GM21367 (cell line): ENCODE measurements at regions not wholly inside any gene's neighbourhood (a gene's known extent, or its start where the extent isn't known, plus 50 kb on each side); places are given as distances from the start of the nearest gene placed in this dataset.

Experiments
- ATAC-seq: cut with Tn5 transposase; IDR thresholded peaks from one replicate; pipeline ENCODE4 v1.9.1; 2021; ENCODE audit not compliant: unreplicated experiment

DNA sequence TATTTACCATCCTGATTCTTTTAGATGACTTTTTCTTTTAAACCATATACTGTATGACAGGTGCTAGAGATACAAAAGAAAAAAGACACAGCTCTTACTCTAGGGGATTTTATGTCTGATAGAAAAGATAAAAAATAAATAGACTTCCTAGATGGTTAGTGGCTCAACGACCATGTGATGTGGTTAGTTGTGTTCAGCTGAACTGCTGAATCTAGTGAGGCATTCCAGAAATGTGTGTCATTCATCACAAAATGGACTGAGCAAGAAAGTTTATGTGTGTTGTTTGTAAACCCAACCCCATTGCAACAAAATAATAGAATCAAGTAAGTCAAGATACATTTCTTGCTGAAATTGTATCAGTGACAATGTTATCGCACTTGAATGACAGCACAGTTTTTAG is 205.8 kb upstream of the LYPLAL1 start:
- ATAC-seq, result no peak

- ATAC-seq, result no peak
These were observed 204.7 kb upstream of the LYPLAL1 start for GRCh38 chr1:218969006-218969405.

DNA sequence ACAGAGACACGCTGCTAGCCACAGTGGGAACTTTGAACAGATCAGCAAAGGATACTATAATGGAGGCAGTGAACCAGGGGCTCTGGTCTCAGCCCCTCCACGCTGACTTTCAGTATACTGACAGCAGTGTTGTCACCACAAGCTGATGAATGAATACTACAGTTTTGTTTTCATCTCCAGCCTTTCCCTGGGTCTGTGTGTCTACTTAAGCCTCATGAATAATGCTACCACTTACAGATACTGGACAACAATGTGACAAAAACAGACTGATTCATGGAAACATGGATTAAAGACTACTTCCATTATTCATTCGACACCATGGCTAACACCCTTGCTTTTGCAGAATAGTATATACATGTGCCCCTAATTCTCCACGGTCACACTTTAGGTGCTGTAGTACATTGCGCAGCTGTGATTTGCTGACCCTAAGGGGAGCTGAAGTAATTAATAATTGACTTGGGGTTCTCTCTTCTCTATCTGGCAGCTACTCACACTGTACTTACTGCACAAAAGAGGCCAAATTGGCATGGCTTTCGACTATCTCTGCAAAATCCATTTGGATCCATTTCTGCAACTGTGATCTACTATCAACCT is 203.2 kb upstream of the LYPLAL1 start:
- ATAC-seq, result no peak

DNA sequence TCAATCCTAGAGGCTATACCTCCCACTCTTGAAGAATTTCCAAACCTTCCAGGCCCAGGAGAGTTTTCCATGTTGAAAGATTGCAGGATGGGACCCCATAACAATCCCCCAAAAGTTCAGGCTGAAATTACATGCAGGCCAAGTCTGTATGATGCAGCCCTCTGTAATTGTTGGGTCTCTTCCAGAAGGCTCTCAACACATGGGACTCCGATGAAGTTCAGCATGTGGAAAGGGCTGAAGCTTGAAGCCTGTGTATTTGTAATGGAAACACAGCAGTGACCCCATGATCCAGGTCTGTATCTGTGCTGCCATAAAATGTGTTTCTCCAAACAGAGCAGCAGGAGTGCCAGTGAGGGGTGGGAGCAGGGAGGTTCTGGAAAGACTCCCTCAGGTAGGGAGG is 202.5 kb upstream of the LYPLAL1 start:
- ATAC-seq, result no peak

DNA sequence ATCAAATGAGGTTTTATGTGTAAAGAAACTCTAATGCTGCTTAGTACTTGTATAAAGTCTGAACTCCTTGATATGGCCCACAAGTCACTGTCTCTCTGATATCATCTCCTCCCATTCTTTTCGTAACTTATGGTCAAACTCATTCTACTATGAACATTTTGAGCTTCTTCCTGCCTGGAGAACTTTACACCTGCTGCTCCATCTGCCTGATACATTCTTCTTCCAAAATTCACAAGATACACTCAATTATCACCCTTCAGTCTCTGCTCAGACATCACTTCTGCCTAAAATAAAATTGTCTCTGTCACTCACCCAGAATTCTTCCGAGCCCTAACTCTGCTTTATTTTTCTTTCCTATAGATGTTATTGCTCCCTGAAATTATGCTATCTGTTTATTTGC is 192.8 kb upstream of the LYPLAL1 start:
- ATAC-seq, result no peak

GRCh38 chr1:218982482-218982881 is 191.2 kb upstream of the LYPLAL1 start:
- ATAC-seq, result no peak

- no peak for ATAC-seq
These were observed 190.2 kb upstream of the LYPLAL1 start for GRCh38 chr1:218983433-218983832.

GRCh38 chr1:218983848-218984247 is 189.8 kb upstream of the LYPLAL1 start:
- no peak for ATAC-seq

GRCh38 chr1:218985424-218985984 is 188.2 kb upstream of the LYPLAL1 start:
- no peak for ATAC-seq

GRCh38 chr1:218986816-218987215 is 186.9 kb upstream of the LYPLAL1 start:
- no peak for ATAC-seq

DNA sequence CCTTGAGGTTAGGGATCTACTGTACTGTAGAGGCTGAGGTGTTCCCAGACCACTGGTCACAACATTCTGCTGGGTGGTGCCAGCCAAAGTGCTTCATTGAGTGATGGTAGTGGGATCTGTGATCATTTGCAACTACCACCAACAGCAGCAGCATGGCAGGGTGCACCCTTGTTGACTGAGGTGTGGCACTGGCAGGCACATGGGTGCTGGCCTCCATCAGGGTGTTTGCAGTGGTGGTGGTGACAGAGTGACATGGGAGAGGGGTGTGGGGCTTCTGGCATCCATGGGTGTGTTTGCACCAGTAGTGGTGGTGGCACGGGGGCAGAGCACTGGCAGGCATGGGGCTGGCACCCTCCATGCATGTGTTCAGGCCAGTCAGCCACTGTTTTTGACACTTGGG is 183.7 kb upstream of the LYPLAL1 start:
- ATAC-seq, result no peak

DNA sequence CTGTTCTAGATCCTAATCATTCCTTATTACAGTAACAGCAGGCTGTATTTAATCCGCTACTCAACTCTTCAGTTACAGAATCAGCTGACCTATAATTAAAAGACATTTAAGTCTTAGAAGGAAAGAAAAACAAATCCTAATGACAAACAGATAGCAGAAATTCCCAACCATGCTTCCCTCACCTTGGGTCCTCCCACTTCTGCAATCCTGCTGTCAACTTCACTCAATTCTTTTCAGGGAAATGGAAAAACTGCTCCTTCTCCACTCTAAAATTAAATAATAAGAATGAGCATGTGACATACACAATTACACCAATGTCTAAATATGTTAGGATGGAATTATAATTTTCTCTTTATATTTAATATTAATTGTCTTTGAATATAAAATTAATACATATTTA is 182.6 kb upstream of the LYPLAL1 start:
- no peak for ATAC-seq

DNA sequence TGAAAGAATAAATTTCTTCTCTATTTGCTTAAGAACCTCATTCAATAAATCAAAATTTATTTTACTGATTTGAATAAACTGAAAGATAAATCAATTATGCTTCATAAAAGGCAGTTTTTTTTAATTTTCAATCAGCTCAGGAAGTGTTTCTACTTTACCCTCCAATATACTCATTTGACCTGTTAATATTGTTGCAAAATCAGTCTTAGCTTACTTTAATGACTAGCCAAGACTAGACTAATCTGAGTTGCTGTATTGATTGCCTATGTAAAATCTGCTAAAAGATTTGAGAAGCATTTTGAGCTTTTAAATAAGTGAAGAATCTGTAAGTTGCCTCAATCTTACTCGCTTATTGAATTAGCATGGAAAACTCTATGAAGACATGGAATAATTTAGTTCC is 179.1 kb upstream of the LYPLAL1 start:
- ATAC-seq, result no peak

DNA sequence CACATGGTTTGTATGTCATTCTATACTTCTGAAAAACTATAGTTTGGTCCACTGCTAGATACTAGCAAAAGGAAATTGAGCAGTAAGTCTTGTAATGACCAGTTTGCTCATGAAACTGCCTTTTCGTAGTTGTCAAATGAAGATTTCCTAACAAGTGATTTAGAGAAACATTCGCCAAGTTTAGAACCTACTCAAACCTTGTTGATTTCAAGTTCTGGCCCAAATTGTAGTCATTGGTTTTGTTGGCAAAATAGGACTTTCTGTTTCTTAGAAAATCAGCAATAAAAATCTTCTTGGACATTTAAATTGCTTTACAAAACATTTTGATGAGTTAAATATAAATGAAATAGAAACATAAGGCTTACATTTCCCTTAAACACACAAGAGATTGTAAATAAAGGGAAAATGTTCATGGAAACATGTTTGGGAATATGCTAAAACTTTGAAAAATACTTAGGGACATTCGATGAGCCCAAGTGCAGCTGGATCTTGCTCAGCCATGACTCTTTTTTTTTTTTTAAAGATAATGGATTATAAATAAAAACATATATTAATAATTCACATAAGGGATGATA is 178.5 kb upstream of the LYPLAL1 start:
- ATAC-seq, result no peak

DNA sequence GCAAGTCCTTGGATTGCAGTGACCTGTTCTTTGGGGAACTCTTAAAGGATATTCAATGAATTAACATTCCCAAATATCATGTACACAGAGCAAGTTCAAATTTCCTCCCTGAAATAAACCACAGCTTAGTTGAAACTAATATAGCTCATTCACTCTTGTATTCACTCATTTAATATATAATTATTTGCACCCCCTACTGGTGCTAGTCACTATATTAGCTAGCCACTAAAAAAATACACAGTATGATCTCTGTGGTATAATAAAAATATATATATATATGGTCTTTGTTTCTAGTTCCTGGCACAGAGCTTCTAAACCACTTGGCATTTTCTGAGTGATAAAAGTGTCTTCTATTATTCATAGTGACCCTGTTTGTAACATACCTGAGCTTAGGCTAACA is 177.3 kb upstream of the LYPLAL1 start:
- ATAC-seq, result no peak

- no peak for ATAC-seq
These were observed 173.7 kb upstream of the LYPLAL1 start for GRCh38 chr1:219000005-219000404.

DNA sequence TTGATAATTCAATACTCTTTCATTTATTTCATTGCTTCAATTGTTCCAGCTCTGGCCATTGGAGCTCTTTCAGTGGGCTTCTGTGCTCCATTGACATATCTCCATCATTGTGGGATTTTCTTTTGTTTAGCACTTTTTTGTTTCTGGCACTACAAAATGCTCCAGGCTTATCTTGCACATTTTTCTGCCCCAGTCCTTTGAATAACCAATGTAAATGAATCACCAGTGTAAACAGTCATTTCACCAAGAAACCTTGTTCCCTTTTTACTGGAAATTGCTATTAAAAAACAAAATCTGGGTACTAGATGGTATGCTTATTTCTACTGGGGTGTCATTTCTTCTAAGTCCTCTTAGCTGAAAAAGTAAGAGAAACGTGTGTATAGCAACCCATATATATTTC is 173.0 kb upstream of the LYPLAL1 start:
- no peak for ATAC-seq

DNA sequence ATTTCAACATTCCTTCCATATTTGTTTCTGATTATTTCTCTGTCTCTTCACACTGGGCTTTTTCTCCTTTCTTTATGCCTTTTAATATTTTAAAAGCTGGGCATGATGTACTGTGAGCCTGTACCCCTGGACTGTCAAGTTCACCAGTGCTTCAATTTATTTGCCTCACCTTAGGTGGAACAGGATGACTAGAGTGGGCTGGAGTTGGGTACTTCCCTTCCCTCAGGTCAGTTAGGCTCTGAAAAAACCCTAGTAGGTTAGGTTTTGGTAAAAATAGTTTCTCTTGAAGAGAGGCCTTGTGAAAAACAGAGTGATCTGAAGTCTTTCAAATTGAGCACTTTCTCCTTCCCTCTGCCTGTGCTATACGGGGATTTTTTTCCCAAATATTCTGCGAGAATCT is 163.0 kb upstream of the LYPLAL1 start:
- ATAC-seq, result no peak

GRCh38 chr1:219020386-219020785 is 153.3 kb upstream of the LYPLAL1 start:
- no peak for ATAC-seq

GRCh38 chr1:219020846-219021245 is 152.8 kb upstream of the LYPLAL1 start:
- ATAC-seq, result no peak

- no peak for ATAC-seq
These were observed 146.5 kb upstream of the LYPLAL1 start for GRCh38 chr1:219027146-219027673.

DNA sequence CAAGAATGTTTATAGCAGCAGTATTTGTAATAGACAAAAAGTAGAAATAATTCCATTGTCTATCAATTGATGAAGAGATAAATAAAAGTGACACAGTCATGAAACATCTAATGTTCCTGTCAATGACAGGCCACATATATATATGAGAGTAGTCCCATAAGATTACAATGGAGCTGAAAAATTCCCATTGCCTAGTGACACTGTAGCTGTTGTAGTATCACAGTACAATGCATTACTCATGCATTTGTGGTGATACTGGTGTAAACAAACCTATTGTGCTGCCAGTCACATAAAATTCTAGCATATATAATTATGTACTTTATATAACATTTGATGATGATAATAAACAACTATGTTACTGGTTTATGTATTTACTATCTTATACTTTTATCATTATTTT is 141.9 kb upstream of the LYPLAL1 start:
- ATAC-seq, result no peak

DNA sequence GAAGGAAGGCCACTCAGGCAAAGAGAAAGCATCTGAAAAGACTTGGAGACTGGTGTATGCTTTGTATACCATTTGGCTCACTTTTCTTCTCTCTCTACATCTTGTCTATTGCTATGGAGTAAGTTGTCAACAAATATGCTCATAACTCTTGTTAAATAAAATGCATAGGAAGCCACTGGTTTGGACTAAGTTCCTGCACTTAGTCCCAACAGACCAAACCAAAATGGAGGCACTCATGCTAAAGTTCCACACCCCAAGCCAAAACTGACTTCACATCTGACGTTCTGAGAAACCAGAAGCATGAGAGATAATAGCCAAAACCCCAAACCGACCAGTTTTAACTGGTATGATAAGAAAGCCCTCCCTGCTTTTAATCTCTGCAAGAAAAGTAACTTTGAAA is 135.3 kb upstream of the LYPLAL1 start:
- ATAC-seq, result no peak
